Eye (tissue), 1 donor: ENCODE measurements at regions not wholly inside any gene's neighbourhood (a gene's known extent, or its start where the extent isn't known, plus 50 kb on each side); places are given as distances from the start of the nearest gene placed in this dataset.
A peak's percentile ranks its signal among the peaks of the same experiment; 100 is the strongest.

ENCODE experiments used
- DNase-seq: peaks from one replicate; pipeline ENCODE4 v3.0.0-alpha.2; 2015

GRCh38 chr4:176383273-176384077 is 63.7 kb downstream of the SPCS3 start:
- no peak for DNase-seq

GRCh38 chr4:176385601-176386000 is 65.8 kb downstream of the SPCS3 start:
- no peak for DNase-seq

- peak; percentile 7 for DNase-seq
Observed at GRCh38 chr4:176387571-176387970, 67.8 kb downstream of the SPCS3 start.

- DNase-seq = peak; percentile 4
Observed at GRCh38 chr4:176393306-176394013, 73.7 kb downstream of the SPCS3 start.

GRCh38 chr4:176400816-176401461 is 81.2 kb downstream of the SPCS3 start:
- no peak for DNase-seq

- no peak for DNase-seq
Observed at GRCh38 chr4:176404621-176405020, 84.9 kb downstream of the SPCS3 start.

- no peak for DNase-seq
Observed at GRCh38 chr4:176406297-176406696, 86.5 kb downstream of the SPCS3 start.

GRCh38 chr4:176406736-176407135 is 87.0 kb downstream of the SPCS3 start:
- no peak for DNase-seq

- no peak for DNase-seq
Observed at GRCh38 chr4:176409627-176410026, 89.9 kb downstream of the SPCS3 start.

GRCh38 chr4:176413171-176413570 is 93.4 kb downstream of the SPCS3 start:
- DNase-seq = no peak

GRCh38 chr4:176422001-176422400 is 102.2 kb downstream of the SPCS3 start:
- DNase-seq = no peak

- DNase-seq = no peak
Observed at GRCh38 chr4:176422511-176422910, 102.7 kb downstream of the SPCS3 start.

- no peak for DNase-seq
Observed at GRCh38 chr4:176425035-176425434, 105.3 kb downstream of the SPCS3 start.

- DNase-seq = peak; percentile 37
Observed at GRCh38 chr4:176432811-176433540, 113.2 kb downstream of the SPCS3 start.

- no peak for DNase-seq
Observed at GRCh38 chr4:176433983-176434382, 114.2 kb downstream of the SPCS3 start.

- no peak for DNase-seq
Observed at GRCh38 chr4:176435901-176436292, 116.1 kb downstream of the SPCS3 start.

GRCh38 chr4:176436293-176436973 is 116.7 kb downstream of the SPCS3 start:
- no peak for DNase-seq

GRCh38 chr4:176437756-176438155 is 118.0 kb downstream of the SPCS3 start:
- no peak for DNase-seq

GRCh38 chr4:176438401-176438800 is 118.6 kb downstream of the SPCS3 start:
- DNase-seq = no peak

GRCh38 chr4:176439611-176440010 is 119.8 kb downstream of the SPCS3 start:
- no peak for DNase-seq

- no peak for DNase-seq
Observed at GRCh38 chr4:176440698-176441097, 120.9 kb downstream of the SPCS3 start.

GRCh38 chr4:176441594-176441993 is 121.8 kb downstream of the SPCS3 start:
- DNase-seq = no peak

- no peak for DNase-seq
Observed at GRCh38 chr4:176443117-176443516, 123.4 kb downstream of the SPCS3 start.
